NB4 (cell line): ENCODE measurements at regions not wholly inside any gene's neighbourhood (a gene's known extent, or its start where the extent isn't known, plus 50 kb on each side); places are given as distances from the start of the nearest gene placed in this dataset.

Source experiments
- DNase-seq: peaks from one replicate; pipeline ENCODE4 v3.0.0; 2010; ENCODE audit warnings: low read depth
- H3K4me3 ChIP-seq: one replicate; pipeline ENCODE4 v1.5.1; 2011; ENCODE audit warnings: mild to moderate bottlenecking, low read depth, low read length, moderate library complexity
- CTCF ChIP-seq: IDR thresholded peaks from one replicate; pipeline ENCODE4 v1.5.1; 2012; ENCODE audit warnings: low read depth, low read length
- MAX ChIP-seq: IDR thresholded peaks from 2 replicates; pipeline ENCODE4 v1.6.1; 2011; ENCODE audit warnings: low read depth, low read length
- MYC ChIP-seq: IDR thresholded peaks from 2 replicates; pipeline ENCODE4 v1.6.1; 2011; ENCODE audit warnings: low read depth, low read length
- POLR2A ChIP-seq: IDR thresholded peaks from 2 replicates; pipeline ENCODE4 v1.6.1; 2011; ENCODE audit warnings: mild to moderate bottlenecking; ENCODE audit not compliant: insufficient read length; ENCODE audit errors: extremely low read depth

GRCh38 chr5:33008751-33009418 is 297.8 kb downstream of the NPR3 start:
- no peak for DNase-seq
- H3K4me3 ChIP-seq, result no peak overlapping the region
- TF ChIP-seq POLR2A, result no peak
- no peak for TF ChIP-seq CTCF
- TF ChIP-seq MYC, result no peak
- no peak for TF ChIP-seq MAX

- H3K4me3 ChIP-seq, result no peak overlapping the region
- no peak for TF ChIP-seq POLR2A
- no peak for TF ChIP-seq MYC
- TF ChIP-seq MAX, result no peak
- DNase-seq, result no peak
Observed at GRCh38 chr5:33010846-33011245, 299.7 kb downstream of the NPR3 start.

- TF ChIP-seq MYC (no peak), POLR2A (no peak), CTCF (no peak), MAX (no peak)
Observed at GRCh38 chr5:33011801-33012200, 300.7 kb downstream of the NPR3 start.

GRCh38 chr5:33023649-33024048 is 312.5 kb downstream of the NPR3 start:
- no peak for DNase-seq
- TF ChIP-seq MYC, result no peak
- no peak for TF ChIP-seq MAX
- no peak for TF ChIP-seq POLR2A
- no peak overlapping the region for H3K4me3 ChIP-seq

More at GRCh38 chr5:33011801-33012200, 300.7 kb downstream of the NPR3 start:
- no peak overlapping the region for H3K4me3 ChIP-seq
- no peak for DNase-seq

GRCh38 chr5:33032271-33033070 is 321.4 kb downstream of the NPR3 start:
- H3K4me3 ChIP-seq, result no peak overlapping the region
- DNase-seq, result no peak
- TF ChIP-seq MYC (no peak), CTCF (no peak), MAX (no peak), POLR2A (no peak)

- TF ChIP-seq MYC, result no peak
- no peak for TF ChIP-seq POLR2A
- no peak for TF ChIP-seq MAX
- TF ChIP-seq CTCF, result no peak
- H3K4me3 ChIP-seq, result no peak overlapping the region
- no peak for DNase-seq
Observed at GRCh38 chr5:33033516-33033915, 322.4 kb downstream of the NPR3 start.
